Bronchial epithelial cell (primary cell): ENCODE measurements at regions not wholly inside any gene's neighbourhood (a gene's known extent, or its start where the extent isn't known, plus 50 kb on each side); places are given as distances from the start of the nearest gene placed in this dataset.
"Not testable (repeated sequence)": the region's sequence is repeated elsewhere in the genome, so short reads cannot be mapped to it uniquely, and the experiment has no call there.

Experiments
- DNase-seq: peaks from one replicate; pipeline ENCODE4 v3.0.0-alpha.2; 2010; ENCODE audit warnings: low read depth
- FAIRE-seq: peaks from 2 replicates; lab custom pipeline; 2011; peaks lifted over from hg19 to GRCh38; lab: Jason Lieb, UNC
- H3K27me3 ChIP-seq: 2 replicates; pipeline ENCODE4 v1.5.1; 2011; ENCODE audit warnings: low read length; ENCODE audit not compliant: control insufficient read depth, insufficient read depth
- H3K36me3 ChIP-seq: 2 replicates; pipeline ENCODE4 v1.5.1; 2011; ENCODE audit warnings: low read length; ENCODE audit not compliant: control insufficient read depth, insufficient read depth
- H3K4me3 ChIP-seq: 2 replicates; pipeline ENCODE4 v1.5.1; 2011; ENCODE audit warnings: mild to moderate bottlenecking, low read depth, low read length, control low read depth
- CTCF ChIP-seq: IDR thresholded peaks from 2 replicates; pipeline ENCODE4 v1.5.1; 2011; ENCODE audit warnings: mild to moderate bottlenecking, moderate library complexity, low read length, control low read depth, inconsistent platforms; ENCODE audit not compliant: insufficient read depth, severe bottlenecking

DNA sequence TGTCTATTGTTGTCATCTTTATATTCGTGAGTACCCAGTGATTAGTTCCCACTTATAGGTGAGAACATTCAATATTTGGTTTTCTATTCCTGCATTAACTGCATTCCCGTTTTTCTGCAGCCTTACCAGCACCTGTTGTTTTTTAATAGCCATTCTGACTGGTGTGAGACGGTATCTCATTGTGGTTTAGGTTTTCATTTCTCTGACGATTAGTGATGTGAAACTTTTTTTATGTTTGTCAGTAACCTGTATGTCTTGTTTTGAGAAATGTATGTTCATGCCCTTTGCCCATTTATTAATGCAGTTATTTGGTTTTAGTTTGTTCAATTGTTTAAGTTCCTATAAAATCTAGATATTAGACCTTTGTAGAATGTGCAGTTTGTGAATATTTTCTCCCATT, 546.0 kb upstream of the RORB start:
- FAIRE-seq (no peak), DNase-seq (no peak)
- no peaks in the 10 kb centered on the region for H3K27me3 ChIP-seq
- H3K4me3 ChIP-seq = no peak overlapping the region
- no peak for TF ChIP-seq CTCF
- H3K36me3 ChIP-seq = no peaks in the 10 kb centered on the region

GRCh38 chr9:73962792-73963191, 534.3 kb upstream of the RORB start:
- no peak for TF ChIP-seq CTCF

DNA sequence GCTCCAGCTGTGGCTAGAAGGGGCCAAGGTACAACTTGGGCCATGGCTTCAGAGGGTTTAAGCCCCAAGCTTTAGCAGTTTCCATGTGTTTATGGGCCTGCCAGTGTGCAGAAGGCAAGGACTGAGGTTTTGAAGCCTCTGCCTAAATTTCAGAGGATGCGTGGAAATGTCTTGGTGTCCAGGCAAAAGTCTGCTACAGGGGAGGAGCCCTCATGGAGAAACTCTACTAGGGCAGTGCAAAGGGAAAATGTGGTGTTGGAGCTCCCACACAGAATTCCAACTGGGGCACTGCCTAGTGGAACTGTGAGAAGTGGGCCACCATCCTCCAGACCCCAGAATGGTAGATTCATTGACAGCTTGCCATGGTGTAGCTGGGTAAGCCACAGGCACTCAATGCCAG, 527.2 kb upstream of the RORB start:
- DNase-seq = no peak
- FAIRE-seq = peak; percentile 80
- Histone ChIP-seq H3K36me3 (no peaks in the 10 kb centered on the region), H3K27me3 (no peaks in the 10 kb centered on the region), H3K4me3 (no peak overlapping the region)
- no peak for TF ChIP-seq CTCF

More at GRCh38 chr9:73962792-73963191, 534.3 kb upstream of the RORB start:
- H3K27me3 ChIP-seq = no peaks in the 10 kb centered on the region
- no peak overlapping the region for H3K4me3 ChIP-seq
- no peaks in the 10 kb centered on the region for H3K36me3 ChIP-seq
- DNase-seq (no peak), FAIRE-seq (no peak)

DNA sequence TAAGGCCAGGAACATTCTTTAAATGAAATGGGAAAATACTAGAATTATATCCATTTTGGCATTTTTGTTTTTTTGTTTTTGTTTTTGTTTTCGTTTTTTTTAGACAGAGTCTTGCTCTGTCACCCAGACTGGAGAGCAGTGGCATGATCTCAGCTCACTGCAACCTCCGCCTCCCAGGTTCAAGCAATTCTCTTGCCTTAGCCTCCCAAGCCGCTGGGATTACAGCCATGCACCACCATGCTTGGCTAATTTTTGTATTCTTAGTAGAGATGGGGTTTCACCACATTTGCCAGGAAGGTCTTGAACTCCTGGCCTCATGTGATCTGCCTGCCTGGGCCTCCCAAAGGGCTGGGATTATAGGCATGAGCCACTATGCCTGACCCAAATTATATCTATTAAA, 520.7 kb upstream of the RORB start:
- not testable (repeated sequence) for H3K36me3 ChIP-seq, FAIRE-seq, H3K4me3 ChIP-seq, H3K27me3 ChIP-seq, DNase-seq

- no peaks in the 10 kb centered on the region for H3K36me3 ChIP-seq
- DNase-seq = no peak
- no peak for TF ChIP-seq CTCF
- FAIRE-seq = no peak
- no peaks in the 10 kb centered on the region for H3K27me3 ChIP-seq
- no peak overlapping the region for H3K4me3 ChIP-seq
Measured at GRCh38 chr9:73979894-73980264, 517.3 kb upstream of the RORB start.

DNA sequence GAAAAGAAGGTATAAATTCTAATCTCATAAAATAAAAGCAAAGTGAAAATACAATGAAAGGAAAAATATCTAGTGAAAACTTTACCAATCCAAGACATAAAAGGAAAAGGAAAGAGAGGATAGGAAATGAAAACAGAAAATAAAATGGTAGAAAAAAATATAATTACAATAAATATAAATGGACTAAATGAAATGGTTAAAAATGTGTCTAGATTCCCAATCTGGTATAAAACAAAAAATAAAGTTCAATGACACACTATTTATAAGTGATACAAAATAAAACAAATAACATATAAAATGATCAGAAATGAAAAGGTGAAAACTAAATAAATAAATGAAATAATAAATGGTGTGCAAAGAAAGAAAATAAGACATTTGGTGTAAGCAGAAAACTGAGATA, 516.4 kb upstream of the RORB start:
- H3K36me3 ChIP-seq = no peaks in the 10 kb centered on the region
- FAIRE-seq (no peak), DNase-seq (no peak)
- TF ChIP-seq CTCF = no peak
- H3K27me3 ChIP-seq = no peaks in the 10 kb centered on the region
- no peak overlapping the region for H3K4me3 ChIP-seq
